H1 (cell line): ENCODE measurements at regions not wholly inside any gene's neighbourhood (a gene's known extent, or its start where the extent isn't known, plus 50 kb on each side); places are given as distances from the start of the nearest gene placed in this dataset.

Experiments used
- CTCF ChIA-PET: fragments of 300-600 bp; sonication (Branson Sonifier 250); formaldehyde crosslinking; loops from one replicate; lab custom pipeline; 2021; ENCODE audit not compliant: partially characterized antibody; lab: Charles Lee
- POLR2A ChIA-PET: fragments of 300-600 bp; sonication (Branson Sonifier 250); formaldehyde crosslinking; loops from one replicate; lab custom pipeline; 2021; ENCODE audit warnings: inconsistent platforms; ENCODE audit not compliant: partially characterized antibody; lab: Charles Lee
- DNase-seq, 2 experiments: peaks; one replicate each; pipeline versions ENCODE4 v3.0.0 to v3.0.0-alpha.2; 2010 to 2022; ENCODE audit warnings: low spot score in 2 of 2, low read depth in 1 of 2, mixed read lengths in 1 of 2
- FAIRE-seq: peaks from 2 replicates; lab custom pipeline; 2011; peaks lifted over from hg19 to GRCh38; lab: Jason Lieb, UNC
- H2AFZ ChIP-seq: 2 replicates; pipeline ENCODE4 v1.8.1; 2012; ENCODE audit warnings: low read length, inconsistent platforms
- H2AK5ac ChIP-seq: 2 replicates; pipeline ENCODE4 v1.6.1; 2013; ENCODE audit warnings: low read depth, low read length
- H2BK120ac ChIP-seq: replicated peaks from 2 replicates; pipeline ENCODE3; 2013; ENCODE audit warnings: low read depth, low read length, inconsistent platforms
- H2BK12ac ChIP-seq: 2 replicates; pipeline ENCODE4 v1.6.1; 2013; ENCODE audit warnings: low read depth, low read length
- H2BK15ac ChIP-seq: 2 replicates; pipeline ENCODE4 v1.6.1; 2013; ENCODE audit warnings: low read length
- H2BK20ac ChIP-seq: 2 replicates; pipeline ENCODE4 v1.6.1; 2013; ENCODE audit warnings: low read length
- H2BK5ac ChIP-seq: 2 replicates; pipeline ENCODE4 v1.6.1; 2013; ENCODE audit warnings: low read depth, low read length
- H3K14ac ChIP-seq: 2 replicates; pipeline ENCODE4 v1.6.1; 2013; ENCODE audit warnings: inconsistent platforms; ENCODE audit not compliant: insufficient read length
- H3K18ac ChIP-seq: 2 replicates; pipeline ENCODE4 v1.6.1; 2013; ENCODE audit warnings: low read length; ENCODE audit errors: extremely low read depth
- H3K23ac ChIP-seq: 2 replicates; pipeline ENCODE4 v1.6.1; 2013; ENCODE audit warnings: inconsistent platforms; ENCODE audit not compliant: insufficient read length
- H3K23me2 ChIP-seq: 2 replicates; pipeline ENCODE4 v1.6.1; 2013; ENCODE audit warnings: low read depth, low read length
- H3K27ac ChIP-seq: 2 replicates; pipeline ENCODE4 v1.6.1; 2011; ENCODE audit warnings: low read depth, low read length, inconsistent platforms
- H3K27me3 ChIP-seq, 4 experiments: replicated peaks in 1 of 4; 1 replicate in 1 of 4; 2 replicates in 3 of 4; pipeline versions ENCODE4 v1.6.1 to v1.8.1; 2011 to 2013; ENCODE audit warnings: low read length in 3 of 4, mild to moderate bottlenecking in 3 of 4, inconsistent platforms in 2 of 4, mixed read lengths in 2 of 4, moderate library complexity in 1 of 4; ENCODE audit not compliant: control insufficient read depth in 3 of 4, insufficient read depth in 3 of 4; ENCODE audit errors: extremely low read depth in 1 of 4
- H3K36me3 ChIP-seq, 4 experiments: 2 replicates each; pipeline versions ENCODE4 v1.6.1 to v1.8.1; 2011 to 2013; ENCODE audit warnings: mild to moderate bottlenecking in 4 of 4, low read length in 3 of 4, moderate library complexity in 2 of 4, control low read depth in 1 of 4, inconsistent platforms in 1 of 4; ENCODE audit not compliant: insufficient read depth in 4 of 4, control insufficient read depth in 2 of 4
- H3K4ac ChIP-seq: replicated peaks from 2 replicates; pipeline ENCODE3; 2013; ENCODE audit warnings: low read length, low read depth, mixed read lengths, inconsistent platforms; ENCODE audit not compliant: insufficient read length
- H3K4me1 ChIP-seq, 4 experiments: replicated peaks in 1 of 4; 1 replicate in 1 of 4; 2 replicates in 3 of 4; pipeline versions ENCODE4 v1.6.1 to v1.8.1; 2011 to 2013; ENCODE audit warnings: low read length in 3 of 4, inconsistent platforms in 2 of 4, mixed read lengths in 1 of 4; ENCODE audit not compliant: insufficient read depth in 4 of 4, control insufficient read depth in 3 of 4
- H3K4me2 ChIP-seq, 2 experiments: 2 replicates each; pipeline versions ENCODE4 v1.6.1 to v1.8.1; 2011 to 2013; ENCODE audit warnings: low read depth in 2 of 2, low read length in 2 of 2, control low read depth in 1 of 2, inconsistent platforms in 1 of 2, mild to moderate bottlenecking in 1 of 2; ENCODE audit not compliant: insufficient read depth in 1 of 2
- H3K4me3 ChIP-seq, 4 experiments: fragments of 200-600, 300-600 bp in 1 of 4; sonication (generic), shearing (Covaris generic), sonication (Bioruptor Twin) in 1 of 4; 2 replicates each; pipeline versions ENCODE4 v1.5.1 to v1.8.1; 2011 to 2016; ENCODE audit warnings: low read length in 4 of 4, low read depth in 3 of 4, control low read depth in 2 of 4, inconsistent platforms in 2 of 4, mild to moderate bottlenecking in 2 of 4, mixed read lengths in 1 of 4, moderate library complexity in 1 of 4; ENCODE audit not compliant: insufficient read depth in 2 of 4; ENCODE audit errors: extremely low read depth in 1 of 4
- H3K56ac ChIP-seq: replicated peaks from 2 replicates; pipeline ENCODE3; 2013; ENCODE audit warnings: low read depth, mild to moderate bottlenecking, mixed read lengths, low read length, inconsistent platforms; ENCODE audit not compliant: insufficient read length
- H3K79me1 ChIP-seq: 2 replicates; pipeline ENCODE4 v1.6.1; 2013; ENCODE audit warnings: low read depth, low read length, control low read depth
- H3K79me2 ChIP-seq, 2 experiments: 2 replicates each; pipeline versions ENCODE4 v1.6.1 to v1.8.1; 2012 to 2013; ENCODE audit warnings: low read length in 2 of 2, mild to moderate bottlenecking in 2 of 2, inconsistent platforms in 1 of 2; ENCODE audit not compliant: insufficient read depth in 2 of 2, control insufficient read depth in 1 of 2
- H3K9ac ChIP-seq, 4 experiments: replicated peaks in 1 of 4; 1 replicate in 1 of 4; 2 replicates in 3 of 4; pipeline versions ENCODE4 v1.6.1 to v1.8.1; 2011 to 2013; ENCODE audit warnings: low read depth in 3 of 4, low read length in 3 of 4, control low read depth in 2 of 4, mild to moderate bottlenecking in 2 of 4, moderate library complexity in 2 of 4, inconsistent platforms in 1 of 4; ENCODE audit errors: extremely low read depth in 1 of 4
- H3K9me3 ChIP-seq, 2 experiments: 2 replicates each; pipeline versions ENCODE4 v1.6.1 to v1.8.1; 2012 to 2013; ENCODE audit warnings: mild to moderate bottlenecking in 2 of 2, moderate library complexity in 2 of 2, control low read depth in 1 of 2, inconsistent platforms in 1 of 2, low read depth in 1 of 2, low read length in 1 of 2, mixed read lengths in 1 of 2; ENCODE audit not compliant: insufficient read depth in 2 of 2
- H4K20me1 ChIP-seq, 2 experiments: replicated peaks in 1 of 2; 2 replicates each; pipeline versions ENCODE3 to v1.8.1; 2011 to 2013; ENCODE audit warnings: inconsistent platforms in 2 of 2, low read length in 2 of 2, mild to moderate bottlenecking in 1 of 2; ENCODE audit not compliant: insufficient read depth in 2 of 2, control insufficient read depth in 1 of 2
- H4K5ac ChIP-seq: 2 replicates; pipeline ENCODE4 v1.6.1; 2013; ENCODE audit warnings: low read length, low read depth, mixed read lengths, inconsistent platforms; ENCODE audit not compliant: insufficient read length
- H4K8ac ChIP-seq: 2 replicates; pipeline ENCODE4 v1.8.0; 2013; ENCODE audit warnings: mild to moderate bottlenecking, moderate library complexity, low read length, inconsistent platforms; ENCODE audit not compliant: insufficient read depth; ENCODE audit errors: extremely low read depth
- H4K91ac ChIP-seq: replicated peaks from 2 replicates; pipeline ENCODE3; 2013; ENCODE audit warnings: low read length, mixed read lengths, inconsistent platforms; ENCODE audit not compliant: insufficient read length
- HDAC6 ChIP-seq: IDR thresholded peaks from one replicate; pipeline ENCODE4 v1.7.1; 2012; ENCODE audit warnings: low read depth, mild to moderate bottlenecking, inconsistent platforms, low read length, moderate library complexity
- TBP ChIP-seq: IDR thresholded peaks from 2 replicates; pipeline ENCODE4 v1.6.1; 2011; ENCODE audit warnings: low read depth, low read length, improper control_type of control experiment
- WGBS, 2 experiments: shearing (Covaris generic) in 1 of 2; methylation state at CpG; one replicate each; pipeline versions ENCODE4 v1.1.6 to v1.1.7; 2013 to 2015; ENCODE audit warnings: low lambda C conversion rate in 2 of 2, mixed read lengths in 2 of 2, inconsistent platforms in 1 of 2, low coverage in 1 of 2, missing lambda C conversion rate in 1 of 2; ENCODE audit not compliant: insufficient replicate concordance in 2 of 2, insufficient coverage in 1 of 2, insufficient read length in 1 of 2; ENCODE audit errors: extremely low coverage in 1 of 2, missing lambda C conversion rate in 1 of 2; 5-methylcytosine and 5-hydroxymethylcytosine counted together

DNA sequence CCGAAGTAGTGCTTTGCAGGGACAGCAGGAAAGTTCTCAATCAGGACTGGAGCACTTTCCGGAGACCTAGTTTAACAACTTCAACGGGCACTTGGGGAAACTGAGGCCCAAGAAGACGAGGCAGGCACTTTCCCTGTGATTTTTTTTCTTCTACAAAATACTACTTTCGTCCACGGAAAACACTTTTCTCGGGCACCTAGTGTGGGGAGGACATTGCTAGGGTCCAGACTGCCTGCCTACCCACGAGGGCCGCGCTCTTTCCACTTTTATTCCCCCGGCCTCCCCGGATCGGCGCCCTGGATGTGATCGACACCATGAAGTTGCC is 125.4 kb upstream of the CXorf66 start:
- Histone ChIP-seq H3K27ac (no peak overlapping the region), H2BK5ac (no peak overlapping the region), H4K5ac (no peak overlapping the region), H2BK20ac (no peak overlapping the region), H3K79me2 (no peaks in the 10 kb centered on the region), H2BK12ac (no peak overlapping the region), H4K20me1 (no peaks in the 10 kb centered on the region), H3K56ac (no peak overlapping the region), H2AK5ac (no peak overlapping the region), H3K9me3 (no peaks in the 10 kb centered on the region), H3K4me3 (peak overlapping the region; percentile 33 to 58 (median 41); a peak in 7 of 8 replicates), H4K91ac (no peak overlapping the region), H3K27me3 (peaks cover 0 to 6% (median 1%) of the 10 kb centered on the region in 4 experiments; a peak in 1 of 7 replicates), H3K4me1 (peaks cover 0 to 18% (median 3%) of the 10 kb centered on the region in 4 experiments; a peak in 3 of 7 replicates), H3K18ac (no peak overlapping the region), H2BK15ac (no peak overlapping the region), H3K4ac (no peak overlapping the region), H4K8ac (no peak overlapping the region), H3K79me1 (no peaks in the 10 kb centered on the region), H3K36me3 (no peaks in the 10 kb centered on the region), H3K23me2 (peaks cover 6% of the 10 kb centered on the region; the same call in 1 of the 2 replicates), H2AFZ (0 out of 2 replicates have a peak overlapping the region, but pooled peaks have one; percentile 32), H3K9ac (no peak overlapping the region), H3K23ac (no peak overlapping the region), H2BK120ac (no peak overlapping the region), H3K4me2 (peak overlapping the region; percentile 62 to 68), H3K14ac (no peak overlapping the region)
- POLR2A ChIA-PET, result no interaction called here
- DNase-seq (no peak), FAIRE-seq (no peak)
- 25% methylated on average over 14 of the region's 15 CpGs; no CpG with 5 or more reads in 1 of the 2 experiments for WGBS, 2 experiments
- CTCF ChIA-PET, result interaction anchor here (0.6 to 1.5 kb wide), 3 partner anchors 40 to 555 kb away, joined by 3 to 4 read pairs (median 3); no protein-coding TSS in a partner anchor
- TF ChIP-seq TBP (no peak), HDAC6 (no peak)
